ENCODE measurements at regions not wholly inside any gene's neighbourhood (a gene's known extent, or its start where the extent isn't known, plus 50 kb on each side); places are given as distances from the start of the nearest gene placed in this dataset.

DNA sequence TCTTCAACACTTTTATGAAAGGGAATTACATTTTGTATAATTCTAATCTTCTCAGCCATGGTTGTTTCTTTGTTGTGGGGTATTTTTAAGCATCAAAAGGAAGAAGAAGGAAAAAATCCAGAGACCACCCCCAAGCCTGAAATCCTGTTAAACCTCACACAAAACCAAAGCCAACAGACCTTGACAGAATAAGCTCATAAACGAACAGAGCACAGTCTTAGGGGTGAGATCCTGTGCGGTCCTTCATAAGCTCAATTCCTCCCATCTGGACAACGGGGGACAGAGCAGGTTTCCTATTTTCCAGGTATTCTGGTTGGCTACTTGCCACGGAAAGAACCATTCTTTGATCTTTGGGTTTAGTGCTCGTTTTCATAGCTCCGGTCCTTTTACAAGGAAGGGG is 151.3 kb upstream of the SULF2 start:
- intact Hi-C loops (cut with DNase I): no loop called here
- H3K9me3 ChIP-seq: no peaks in the 10 kb centered on the region
- TF ChIP-seq POLR2A (IDR thresholded peaks at IDR 0.05): no peak
- no peak for TF ChIP-seq POLR2AphosphoS5 (IDR thresholded peaks at IDR 0.05; ENCODE audit: insufficient read depth in 1 of 2, low read depth in 1 of 2)
- TF ChIP-seq, protein P1, sequence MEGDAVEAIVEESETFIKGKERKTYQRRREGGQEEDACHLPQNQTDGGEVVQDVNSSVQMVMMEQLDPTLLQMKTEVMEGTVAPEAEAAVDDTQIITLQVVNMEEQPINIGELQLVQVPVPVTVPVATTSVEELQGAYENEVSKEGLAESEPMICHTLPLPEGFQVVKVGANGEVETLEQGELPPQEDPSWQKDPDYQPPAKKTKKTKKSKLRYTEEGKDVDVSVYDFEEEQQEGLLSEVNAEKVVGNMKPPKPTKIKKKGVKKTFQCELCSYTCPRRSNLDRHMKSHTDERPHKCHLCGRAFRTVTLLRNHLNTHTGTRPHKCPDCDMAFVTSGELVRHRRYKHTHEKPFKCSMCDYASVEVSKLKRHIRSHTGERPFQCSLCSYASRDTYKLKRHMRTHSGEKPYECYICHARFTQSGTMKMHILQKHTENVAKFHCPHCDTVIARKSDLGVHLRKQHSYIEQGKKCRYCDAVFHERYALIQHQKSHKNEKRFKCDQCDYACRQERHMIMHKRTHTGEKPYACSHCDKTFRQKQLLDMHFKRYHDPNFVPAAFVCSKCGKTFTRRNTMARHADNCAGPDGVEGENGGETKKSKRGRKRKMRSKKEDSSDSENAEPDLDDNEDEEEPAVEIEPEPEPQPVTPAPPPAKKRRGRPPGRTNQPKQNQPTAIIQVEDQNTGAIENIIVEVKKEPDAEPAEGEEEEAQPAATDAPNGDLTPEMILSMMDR (IDR thresholded peaks at IDR 0.05): no peak
- no peaks in the 10 kb centered on the region for H3K27me3 ChIP-seq
- no peak for DNase-seq (ENCODE audit: extremely low spot score in 2 of 2)
- no peaks in the 10 kb centered on the region for H3K36me3 ChIP-seq
- no peak overlapping the region for H3K27ac ChIP-seq
- H3K4me1 ChIP-seq: no peaks in the 10 kb centered on the region
- H3K4me3 ChIP-seq: no peak overlapping the region

DNA sequence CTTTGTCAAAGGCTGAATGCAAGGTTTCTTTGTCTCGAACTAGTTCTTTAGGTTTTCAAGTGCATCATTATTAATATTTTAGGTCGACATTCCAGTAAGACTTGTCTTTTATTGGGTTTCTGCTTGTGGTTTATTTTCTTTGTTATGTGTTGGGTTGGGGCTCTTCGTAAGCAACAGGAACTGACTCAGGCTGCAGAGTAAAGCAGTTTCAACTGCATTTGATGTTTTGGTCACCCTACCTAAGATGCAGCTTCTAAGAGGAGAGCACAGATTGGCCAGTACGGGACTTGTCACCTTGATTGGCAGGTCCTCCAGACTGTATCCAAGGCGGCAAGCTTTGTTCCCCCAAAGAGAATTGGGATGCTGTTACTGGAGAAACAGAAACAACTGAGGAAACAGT is 149.5 kb upstream of the SULF2 start:
- Histone ChIP-seq H3K27me3 (no peaks in the 10 kb centered on the region), H3K9me3 (no peaks in the 10 kb centered on the region), H3K36me3 (no peaks in the 10 kb centered on the region), H3K4me3 (no peak overlapping the region), H3K4me1 (peaks cover 4% of the 10 kb centered on the region), H3K27ac (no peak overlapping the region)
- intact Hi-C loops (cut with DNase I): loop anchor here (5.0 kb wide), 1 partner anchor 1368 kb away; no protein-coding TSS in a partner anchor
- TF ChIP-seq POLR2A (IDR thresholded peaks at IDR 0.05) (no peak), POLR2AphosphoS5 (IDR thresholded peaks at IDR 0.05; ENCODE audit: insufficient read depth in 1 of 2, low read depth in 1 of 2) (no peak)
- TF ChIP-seq, protein P1 (IDR thresholded peaks at IDR 0.05): no peak
- no peak for DNase-seq (ENCODE audit: extremely low spot score in 2 of 2)

DNA sequence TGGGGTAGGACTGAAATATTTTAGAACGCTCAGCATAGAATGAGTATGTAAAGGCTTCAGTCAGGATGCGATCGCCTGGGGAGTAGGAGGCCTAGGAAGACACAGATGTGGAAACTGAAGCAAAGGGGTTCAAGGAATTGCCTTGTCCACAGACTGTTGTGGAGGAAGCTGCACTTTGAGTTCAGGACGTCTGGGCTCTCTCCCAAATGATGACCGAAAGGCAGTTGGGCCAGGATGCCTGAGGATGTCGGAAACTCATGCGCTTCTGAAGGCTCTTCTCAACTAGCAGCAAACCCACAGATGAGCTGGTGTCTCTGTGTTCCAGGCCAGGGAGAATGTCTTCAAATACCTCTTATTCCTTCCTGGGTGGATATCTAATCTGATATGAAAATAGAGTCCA is 146.2 kb upstream of the SULF2 start:
- intact Hi-C loops (cut with DNase I): loop anchor here (5.0 kb wide), 1 partner anchor 1371 kb away; no protein-coding TSS in a partner anchor
- no peak for DNase-seq (ENCODE audit: extremely low spot score in 2 of 2)
- TF ChIP-seq, protein P1 (IDR thresholded peaks at IDR 0.05): no peak
- TF ChIP-seq POLR2AphosphoS5 (IDR thresholded peaks at IDR 0.05; ENCODE audit: insufficient read depth in 1 of 2, low read depth in 1 of 2): no peak
- TF ChIP-seq POLR2A (IDR thresholded peaks at IDR 0.05): no peak
- H3K36me3 ChIP-seq: no peaks in the 10 kb centered on the region
- H3K27ac ChIP-seq: no peak overlapping the region
- no peaks in the 10 kb centered on the region for H3K9me3 ChIP-seq
- H3K4me3 ChIP-seq: no peak overlapping the region
- H3K27me3 ChIP-seq: no peaks in the 10 kb centered on the region
- peaks cover 8% of the 10 kb centered on the region for H3K4me1 ChIP-seq

DNA sequence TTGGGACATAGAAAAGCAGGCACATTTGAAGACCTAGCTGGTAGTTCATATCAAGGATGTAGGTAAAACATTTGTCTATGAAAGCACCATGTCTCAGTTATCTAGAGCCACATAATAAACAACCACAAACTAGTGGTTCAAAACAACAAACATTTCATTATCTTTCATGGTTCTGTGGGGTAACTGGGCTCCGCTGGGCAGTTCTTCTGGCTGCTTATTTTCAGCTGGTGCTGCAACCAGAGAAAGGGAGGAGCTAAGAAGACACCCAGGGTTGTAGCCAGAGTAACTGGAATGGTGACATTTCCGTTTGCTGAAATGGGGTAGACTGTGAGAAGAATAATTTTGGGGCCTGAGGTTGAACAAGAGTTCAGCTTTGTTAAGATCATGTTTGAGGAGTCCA is 145.7 kb upstream of the SULF2 start:
- H3K9me3 ChIP-seq: no peaks in the 10 kb centered on the region
- intact Hi-C loops (cut with DNase I): loop anchor here (5.0 kb wide), 1 partner anchor 1371 kb away; no protein-coding TSS in a partner anchor
- no peaks in the 10 kb centered on the region for H3K27me3 ChIP-seq
- DNase-seq (ENCODE audit: extremely low spot score in 2 of 2): no peak
- no peak overlapping the region for H3K27ac ChIP-seq
- H3K4me3 ChIP-seq: no peak overlapping the region
- TF ChIP-seq, protein P1 (IDR thresholded peaks at IDR 0.05): no peak
- TF ChIP-seq POLR2A (IDR thresholded peaks at IDR 0.05): no peak
- TF ChIP-seq POLR2AphosphoS5 (IDR thresholded peaks at IDR 0.05; ENCODE audit: insufficient read depth in 1 of 2, low read depth in 1 of 2): no peak
- no peaks in the 10 kb centered on the region for H3K36me3 ChIP-seq
- peaks cover 8% of the 10 kb centered on the region for H3K4me1 ChIP-seq

DNA sequence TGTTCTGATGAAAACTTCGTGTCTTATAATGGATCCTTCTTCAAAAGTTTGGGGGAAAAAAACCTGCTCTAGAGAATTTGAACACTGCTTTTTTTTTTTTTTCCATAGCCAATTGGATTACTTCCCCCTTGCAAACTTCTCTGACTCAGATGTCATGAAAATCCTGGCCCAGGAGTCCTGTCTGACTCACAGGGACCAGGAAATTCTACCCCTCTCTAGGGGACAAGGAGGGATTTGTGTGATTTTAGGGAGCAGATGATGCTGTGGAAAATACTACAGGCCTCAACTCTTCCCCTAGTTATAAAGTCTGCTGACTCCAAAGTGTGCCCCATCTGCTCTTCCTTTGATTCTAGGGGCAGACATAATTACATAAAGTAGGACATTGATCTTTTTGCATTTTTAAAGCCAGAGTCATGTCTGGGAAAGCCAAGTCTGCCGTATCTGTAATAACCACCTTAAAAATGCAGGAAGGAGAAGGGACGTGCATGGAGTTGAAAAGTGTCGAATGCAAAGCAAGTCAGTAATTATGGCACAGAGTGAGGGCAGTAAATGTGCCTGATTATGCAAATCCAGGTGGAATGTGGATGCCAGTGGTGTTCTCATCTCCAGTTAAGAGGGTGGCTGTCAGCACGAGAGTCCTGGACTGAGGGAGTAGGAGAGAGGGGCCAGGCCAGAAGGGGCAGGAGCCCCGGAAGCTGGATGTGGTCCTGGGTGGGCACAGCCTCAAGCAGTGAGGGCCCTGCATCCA is 144.3 kb upstream of the SULF2 start:
- Histone ChIP-seq H3K27me3 (no peaks in the 10 kb centered on the region), H3K36me3 (no peaks in the 10 kb centered on the region), H3K4me1 (peaks cover 8% of the 10 kb centered on the region), H3K4me3 (no peak overlapping the region), H3K9me3 (no peaks in the 10 kb centered on the region), H3K27ac (peak overlapping the region; percentile 62)
- no peak for TF ChIP-seq POLR2A (IDR thresholded peaks at IDR 0.05)
- TF ChIP-seq, protein P1 (IDR thresholded peaks at IDR 0.05): no peak
- TF ChIP-seq POLR2AphosphoS5 (IDR thresholded peaks at IDR 0.05; ENCODE audit: insufficient read depth in 1 of 2, low read depth in 1 of 2): peak in 1 of 2 donors; percentile 49
- DNase-seq (ENCODE audit: extremely low spot score in 2 of 2): no peak
- intact Hi-C loops (cut with DNase I): loop anchor here (5.0 kb wide), 1 partner anchor 1373 kb away; no protein-coding TSS in a partner anchor
